Anterior cingulate cortex (tissue), 58 donors: ENCODE measurements at regions not wholly inside any gene's neighbourhood (a gene's known extent, or its start where the extent isn't known, plus 50 kb on each side); places are given as distances from the start of the nearest gene placed in this dataset.

Experiments
- DNase-seq, 58 donors: peaks; one replicate each; lab custom pipeline; 2025; lab: John Stamatoyannopoulos, UW

DNA sequence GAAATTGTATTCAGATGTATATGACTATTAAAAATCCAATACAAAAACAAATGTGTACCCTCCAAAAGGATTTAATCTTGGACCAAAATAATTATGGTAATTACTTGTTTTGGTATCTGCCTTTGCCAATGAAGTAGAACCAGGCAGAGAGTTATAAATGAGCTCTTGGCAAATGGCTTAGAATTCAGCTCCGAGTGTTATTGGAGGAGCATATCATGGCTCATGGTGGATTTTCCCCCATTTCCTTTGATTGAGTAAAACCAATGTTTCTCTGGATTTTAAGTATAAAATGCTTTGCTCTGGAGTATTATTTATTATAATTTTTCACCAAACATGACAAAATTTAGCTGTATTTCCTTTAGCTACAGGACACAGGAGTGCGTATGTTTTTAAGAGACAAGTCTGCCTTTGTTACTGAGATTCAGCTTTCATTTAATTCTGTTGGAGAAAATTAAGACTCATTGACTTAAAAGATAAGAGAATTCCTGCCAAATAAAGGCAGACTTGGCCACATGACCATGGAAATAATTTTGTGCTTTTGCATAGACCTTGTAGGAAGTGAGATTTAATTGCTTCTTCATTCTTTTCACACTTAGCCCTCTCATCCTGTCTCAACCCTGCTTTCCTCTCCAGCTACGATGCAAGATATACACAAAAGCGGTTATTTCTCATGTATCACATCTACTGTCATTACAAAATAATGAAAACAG lies 281.0 kb upstream of the SOX11 start:
- DNase-seq, result no peak

DNA sequence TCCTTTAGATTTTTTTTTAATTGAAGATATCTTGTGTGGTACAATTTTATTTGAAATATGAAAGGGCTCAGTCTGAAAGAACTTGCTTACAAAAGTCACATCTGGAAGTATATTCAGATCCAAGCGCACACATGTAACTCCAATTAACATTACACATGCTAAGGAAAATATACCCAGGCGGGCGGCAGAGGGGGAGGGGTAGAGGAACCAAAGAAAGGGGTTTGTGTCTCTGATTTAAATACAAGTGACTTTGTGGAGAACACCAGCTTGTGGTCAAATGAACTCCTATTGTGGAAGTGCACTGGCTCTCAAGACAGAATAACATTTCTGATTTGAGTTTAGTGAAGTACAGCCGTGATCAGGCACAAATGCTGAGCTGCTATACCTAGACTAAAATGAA lies 280.2 kb upstream of the SOX11 start:
- DNase-seq, result no peak

DNA sequence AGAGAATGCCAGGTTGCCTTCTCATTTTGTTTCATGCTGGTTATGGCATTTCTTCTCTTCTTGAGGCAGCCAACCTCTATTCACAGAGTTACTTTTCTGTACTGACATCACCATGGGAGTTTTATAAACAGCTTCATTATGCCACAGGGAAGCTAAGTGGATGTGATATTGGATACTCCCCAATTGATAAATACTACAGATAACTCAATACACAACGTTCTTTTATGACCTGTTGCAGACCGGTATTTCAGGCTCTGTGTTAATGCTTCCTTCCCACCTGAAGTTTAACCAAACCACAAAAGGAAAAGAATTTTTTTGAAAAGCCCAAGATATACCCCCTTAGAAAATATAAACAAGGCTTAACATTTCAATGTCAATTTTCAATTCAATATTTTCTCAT lies 258.3 kb upstream of the SOX11 start:
- DNase-seq, result no peak

DNA sequence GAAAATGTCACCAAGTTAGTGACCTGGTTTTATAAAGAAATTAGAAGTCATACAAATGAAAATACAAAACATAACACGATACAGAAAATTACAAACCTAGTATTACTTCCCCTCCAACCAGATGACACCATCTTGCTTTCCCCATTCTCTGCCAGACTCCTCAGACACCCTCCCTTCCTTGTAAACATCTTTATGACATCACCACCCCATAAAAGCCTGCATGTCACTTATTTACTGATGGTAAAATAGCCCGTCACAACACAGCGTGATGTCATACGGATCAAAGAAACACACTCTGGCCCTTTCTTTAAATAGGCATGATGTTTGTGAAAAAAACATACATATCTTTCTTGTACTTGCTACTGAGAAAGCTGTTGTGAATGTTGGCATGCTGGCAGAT lies 254.8 kb upstream of the SOX11 start:
- DNase-seq, result no peak

DNA sequence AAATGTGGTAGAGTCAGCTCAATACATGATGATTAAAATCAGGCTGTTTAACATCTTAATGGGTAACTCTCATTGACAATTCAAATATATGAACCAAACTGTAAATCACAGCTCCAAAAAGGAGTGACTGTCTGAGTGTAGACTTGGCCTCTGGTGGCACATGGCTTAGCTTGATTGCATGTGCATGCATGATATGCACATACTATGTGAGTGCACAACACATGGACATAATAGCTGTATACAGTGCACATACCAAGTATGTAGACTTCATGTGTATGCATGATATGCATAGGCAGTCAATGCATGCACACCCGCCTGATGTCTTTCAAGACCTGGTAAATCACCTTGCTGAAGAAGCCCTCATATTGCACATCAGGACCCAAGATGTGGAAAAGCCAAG lies 252.0 kb upstream of the SOX11 start:
- no peak for DNase-seq

DNA sequence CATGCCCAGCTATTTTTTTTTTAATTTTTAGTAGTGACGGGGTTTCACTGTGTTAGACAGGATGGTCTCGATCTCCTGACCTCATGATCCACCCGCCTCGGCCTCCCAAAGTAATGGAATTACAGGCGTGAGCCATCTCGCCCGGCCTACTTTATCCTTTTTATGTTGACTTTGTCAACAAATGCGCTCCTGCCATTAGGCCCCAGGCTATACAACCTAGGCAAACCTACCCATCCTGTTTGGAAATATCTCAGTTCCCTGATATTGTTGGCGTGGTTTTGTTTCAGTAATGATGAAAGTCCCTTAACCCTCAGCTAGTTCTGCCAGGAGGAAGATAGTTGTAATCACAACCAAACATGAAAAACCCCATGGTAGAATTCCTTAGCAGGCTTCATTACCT lies 249.4 kb upstream of the SOX11 start:
- DNase-seq, result no peak

DNA sequence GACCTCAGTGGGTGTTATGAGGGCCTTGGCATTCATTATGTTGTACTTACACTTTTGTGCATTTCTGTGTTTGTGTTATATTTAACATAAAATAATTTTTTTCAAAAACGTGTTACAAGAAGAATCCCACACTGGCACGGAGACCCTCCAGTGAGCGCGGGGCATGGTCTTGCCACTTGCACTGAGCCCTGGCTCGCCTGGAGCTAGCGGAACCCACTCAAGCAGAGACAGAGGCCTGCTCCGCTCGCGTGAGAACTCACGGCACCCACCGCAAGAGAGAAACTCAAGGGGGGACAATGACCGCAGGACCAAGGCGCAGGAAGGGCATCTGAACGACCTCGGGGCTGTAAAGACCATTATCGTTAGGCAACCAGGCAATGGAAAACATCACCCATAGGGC lies 248.0 kb upstream of the SOX11 start:
- DNase-seq, result no peak

DNA sequence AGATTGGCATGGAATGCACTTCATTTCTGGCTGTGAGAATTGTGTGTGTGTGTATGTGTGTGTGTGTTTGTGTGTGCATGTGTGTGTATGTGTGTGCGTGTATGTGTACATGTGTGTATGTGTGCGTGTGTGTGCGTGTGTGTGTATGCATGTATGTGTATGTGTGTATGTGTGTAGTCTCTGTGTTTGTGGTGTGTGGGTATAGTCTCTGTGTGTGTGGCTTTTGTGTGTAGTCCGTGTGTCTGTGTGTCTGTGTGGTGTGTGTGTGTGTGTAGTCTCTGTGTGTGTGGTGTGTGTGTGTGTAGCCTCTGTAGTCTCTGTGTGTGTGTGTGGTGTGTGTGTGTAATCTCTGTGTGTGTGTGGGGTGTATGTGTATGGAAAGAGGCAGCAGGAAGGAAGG lies 247.3 kb upstream of the SOX11 start:
- DNase-seq, result no peak

DNA sequence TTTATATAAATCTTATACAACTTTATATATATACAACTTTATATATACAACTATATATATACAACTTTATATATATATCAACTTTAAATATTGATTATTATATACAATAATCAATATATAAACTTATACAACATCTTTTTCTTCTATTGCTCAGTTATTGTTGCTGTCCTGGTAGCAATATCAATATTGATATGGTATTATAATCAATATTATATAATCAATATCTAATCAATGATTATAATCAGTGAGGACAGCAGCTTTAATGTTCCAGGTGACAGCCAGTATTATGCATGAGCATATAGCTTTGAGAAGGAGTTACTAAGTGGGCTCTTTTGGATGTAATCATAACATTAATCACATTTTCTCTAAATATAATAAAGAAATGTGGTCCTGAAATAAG lies 242.3 kb upstream of the SOX11 start:
- no peak for DNase-seq

DNA sequence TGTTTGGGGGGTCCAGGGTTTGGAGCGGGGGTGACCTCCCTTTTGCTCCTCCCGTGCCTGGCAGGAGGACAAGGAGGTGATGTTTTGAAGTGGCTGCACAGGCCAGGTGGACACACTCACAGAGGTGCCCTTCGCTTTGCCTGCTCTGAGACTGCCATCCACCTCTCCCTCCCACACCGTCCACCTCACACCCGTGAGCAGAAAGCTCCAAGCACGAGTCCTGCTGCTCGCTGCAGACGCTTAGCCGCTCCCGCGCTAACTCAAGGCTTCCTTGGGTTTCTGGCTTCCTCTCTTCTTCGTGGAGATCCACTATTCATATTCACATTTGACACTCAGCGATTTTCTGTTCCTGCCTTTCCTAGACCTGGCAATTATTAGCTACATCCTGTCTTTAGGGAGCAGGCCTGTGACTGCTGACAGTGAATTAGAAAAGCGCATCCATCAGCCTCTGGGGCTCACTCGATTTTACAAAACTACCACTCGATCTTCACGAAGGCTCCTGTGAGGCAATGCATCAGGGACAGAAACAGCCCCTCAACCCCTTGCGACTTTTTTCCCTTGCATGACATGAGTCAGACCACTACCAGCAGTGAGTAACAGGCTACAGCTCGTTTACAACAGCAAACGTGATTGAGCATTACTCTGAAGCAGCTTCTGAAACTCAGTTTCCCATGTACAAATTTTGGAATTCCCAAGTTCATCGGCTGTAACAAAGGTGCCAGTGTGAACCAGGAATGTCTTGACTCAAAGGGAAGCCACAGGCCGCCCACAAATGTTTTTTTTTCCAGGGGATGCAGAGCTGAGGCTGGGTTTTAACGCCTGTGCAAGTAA lies 238.7 kb upstream of the SOX11 start:
- DNase-seq, result no peak

DNA sequence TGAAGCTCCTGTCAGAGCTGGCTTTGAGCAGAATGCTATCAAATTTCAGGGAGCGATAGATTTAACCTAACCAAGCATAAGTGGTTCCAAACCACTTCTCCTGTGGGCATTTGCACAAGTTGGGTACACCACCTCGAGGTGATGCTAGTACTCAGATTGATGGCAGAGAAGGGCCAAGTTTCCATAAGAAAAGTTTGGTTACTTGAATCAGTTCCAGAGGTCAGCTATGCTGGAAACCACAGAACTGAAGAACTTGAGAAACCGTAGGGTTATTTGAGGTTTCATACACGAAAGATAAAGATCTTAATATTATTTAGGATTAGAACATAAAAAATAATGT lies 238.2 kb upstream of the SOX11 start:
- DNase-seq, result no peak

DNA sequence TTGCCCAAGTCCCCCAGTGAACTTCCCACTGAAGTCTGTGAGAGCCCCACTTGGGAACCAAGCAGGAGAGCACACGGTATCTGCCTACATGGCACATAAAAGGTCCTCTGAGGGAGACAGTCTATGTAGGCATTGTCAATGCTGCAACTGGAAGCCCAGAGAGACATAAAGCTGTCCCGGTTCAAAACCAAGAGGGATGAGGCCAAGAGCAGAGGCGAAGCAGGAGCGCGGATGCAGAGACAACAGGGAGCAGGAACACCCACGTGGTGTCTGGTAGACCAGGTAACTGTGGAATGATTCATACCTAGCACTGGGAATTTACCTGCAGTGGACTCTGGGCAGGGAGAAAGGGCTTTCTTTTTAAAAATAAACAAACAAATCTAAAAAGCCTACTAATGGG lies 233.1 kb upstream of the SOX11 start:
- DNase-seq, result no peak

DNA sequence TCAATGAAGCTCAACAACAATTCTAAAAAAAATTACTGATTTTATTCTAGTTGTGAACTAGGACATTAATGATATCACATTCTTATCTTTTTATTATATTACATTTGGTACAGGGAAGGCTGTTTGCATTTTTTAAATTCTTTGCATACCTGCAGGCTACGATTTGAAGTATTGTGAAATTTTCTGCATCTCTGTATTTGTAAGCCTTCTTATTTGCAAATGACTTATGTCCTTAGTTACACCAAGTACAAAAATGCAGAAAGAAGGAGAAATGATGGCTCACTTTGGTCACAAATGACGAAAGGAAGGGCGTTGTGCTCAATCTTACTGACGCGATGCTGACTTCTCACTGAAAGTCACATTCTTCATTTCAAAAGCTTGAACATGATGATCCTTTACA lies 227.5 kb upstream of the SOX11 start:
- DNase-seq, result no peak

DNA sequence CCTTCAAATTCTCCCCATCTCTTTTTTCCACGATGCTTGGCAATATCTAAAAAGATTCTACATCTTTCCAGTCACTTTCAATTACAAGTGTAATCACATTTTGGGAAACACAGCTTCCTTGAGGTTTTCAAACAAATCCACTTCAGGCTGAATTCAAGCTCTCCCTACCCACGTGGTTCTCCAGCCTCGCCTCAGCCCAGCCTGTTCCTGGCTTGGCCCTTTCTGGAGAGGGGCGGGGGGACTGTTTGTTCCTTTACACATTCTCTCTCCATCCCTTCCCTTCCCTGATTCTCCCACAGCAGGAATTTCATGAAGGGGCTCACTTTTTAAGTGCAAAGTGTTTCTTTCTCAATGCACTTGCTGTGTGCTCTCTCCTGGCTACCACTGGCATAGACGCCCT lies 226.3 kb upstream of the SOX11 start:
- DNase-seq, result no peak

DNA sequence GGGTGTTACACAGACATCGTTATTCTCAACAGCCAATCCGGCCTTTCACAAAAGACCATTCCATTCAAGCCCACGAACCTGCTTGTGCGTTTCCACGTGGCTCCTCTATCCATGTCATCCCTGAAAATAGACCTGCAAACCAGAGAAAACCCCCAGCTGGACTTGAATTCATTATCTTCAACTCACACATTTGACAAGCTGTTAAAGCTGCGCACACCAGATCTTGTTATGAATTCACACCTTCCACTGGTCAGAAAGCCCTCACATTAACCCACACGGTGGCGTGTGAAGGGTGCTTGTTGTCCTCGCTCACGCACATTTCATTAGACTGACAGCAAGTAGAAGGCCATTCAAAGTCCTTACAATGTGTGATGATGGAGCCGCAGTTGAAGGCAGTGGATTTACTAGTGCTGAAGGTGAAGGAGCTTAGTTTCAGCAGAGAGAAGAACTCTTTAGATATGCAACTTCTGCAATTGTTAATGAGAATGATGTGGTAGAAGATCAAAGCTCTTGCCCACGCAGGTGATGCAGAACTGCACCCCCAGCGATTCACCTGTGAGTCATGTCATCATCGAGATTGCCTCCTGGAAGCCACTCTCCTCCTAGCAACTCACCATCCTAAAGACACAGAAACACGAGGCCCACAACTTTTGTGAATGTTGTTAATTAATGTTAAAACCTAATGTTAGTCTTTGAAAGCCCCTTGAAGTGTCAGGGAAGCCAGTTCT lies 224.8 kb upstream of the SOX11 start:
- DNase-seq, result no peak

DNA sequence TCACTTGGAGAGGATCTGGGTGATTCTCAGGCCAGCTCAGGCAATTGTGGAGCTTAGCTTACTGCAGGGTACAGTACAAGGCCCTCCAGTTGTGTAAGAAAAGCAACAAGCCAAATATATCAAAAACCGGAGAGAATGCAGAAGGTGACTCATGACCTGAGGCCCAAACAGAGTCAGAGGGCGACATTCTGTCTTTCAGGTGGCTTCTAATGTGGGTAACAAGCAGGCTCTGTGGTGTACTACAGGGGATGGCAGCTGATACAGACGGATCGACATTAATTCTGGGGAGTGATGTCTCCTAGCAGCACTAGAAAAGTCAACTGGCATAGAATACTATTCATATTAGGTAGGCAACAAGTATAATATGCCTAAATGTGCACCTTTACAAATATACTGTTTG lies 219.5 kb upstream of the SOX11 start:
- DNase-seq, result no peak

DNA sequence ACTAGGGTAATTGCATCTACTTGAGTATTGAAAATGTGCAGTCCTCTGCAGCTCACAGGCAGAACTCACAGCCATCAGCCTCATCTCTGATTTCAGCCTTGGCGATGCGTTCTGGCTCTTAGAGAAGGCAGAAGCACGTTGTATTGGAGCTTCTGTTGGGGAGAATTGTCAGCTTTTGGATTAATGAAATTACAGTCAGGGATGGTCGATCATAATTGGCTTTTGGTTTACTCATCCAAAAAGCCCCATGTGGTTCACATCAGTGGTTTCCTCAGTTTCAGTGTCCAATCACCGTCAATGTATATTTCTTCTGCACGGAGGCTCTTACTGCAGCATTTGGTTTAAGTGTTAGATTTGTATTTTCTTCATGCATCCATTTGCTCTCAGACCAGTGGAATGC lies 218.5 kb upstream of the SOX11 start:
- peak in 1 of 58 donors; percentile 1 for DNase-seq

DNA sequence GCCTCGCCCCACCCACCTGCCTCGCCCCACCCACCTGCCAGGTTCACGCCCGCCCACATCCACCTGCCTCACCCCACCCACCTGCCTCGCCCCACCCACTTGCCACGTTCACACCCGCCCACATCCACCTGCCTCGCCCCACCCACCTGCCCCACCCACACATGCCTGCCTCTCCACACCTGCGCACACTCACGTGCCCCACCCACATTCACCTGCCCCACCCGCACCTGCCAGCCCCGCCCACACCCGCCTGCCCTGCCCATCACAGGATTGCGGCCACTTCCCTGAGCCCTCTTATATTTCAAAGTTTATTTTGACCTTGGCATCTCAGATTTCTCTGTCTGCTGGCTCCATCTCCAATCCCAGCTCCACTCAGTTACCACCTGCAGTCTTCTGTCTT lies 217.5 kb upstream of the SOX11 start:
- DNase-seq, result peak in 1 of 58 donors; percentile 8

DNA sequence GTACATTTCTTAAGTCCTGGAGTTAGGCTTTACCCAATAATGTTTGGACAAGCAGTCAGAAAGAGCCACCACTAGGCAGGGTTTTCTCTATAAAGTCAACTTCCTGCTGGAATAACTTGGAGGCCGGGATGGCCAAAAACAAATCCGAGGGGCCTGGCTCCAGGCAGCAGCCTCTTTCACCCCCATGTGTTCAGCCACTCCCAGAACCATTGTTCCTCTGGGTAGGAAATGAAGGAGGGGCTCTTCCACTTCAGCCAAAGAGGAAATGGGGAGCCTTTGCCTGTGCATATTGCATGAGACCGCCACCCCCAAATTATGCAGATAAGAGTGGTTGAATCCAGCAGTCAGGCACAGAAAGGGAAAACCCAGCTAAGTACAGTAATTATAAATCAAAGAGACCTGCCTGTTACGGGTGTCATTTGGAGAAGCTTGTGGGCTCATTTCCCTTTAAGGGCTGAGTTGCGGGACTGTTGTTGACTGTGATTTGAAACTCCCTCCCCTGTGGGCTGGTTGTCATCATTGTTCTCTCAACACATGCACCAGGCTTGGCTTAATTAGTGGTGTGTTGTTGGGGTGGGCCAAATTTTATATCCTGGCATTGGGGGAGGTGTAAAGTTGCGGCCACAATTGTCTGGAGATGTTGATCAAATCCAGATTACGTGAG lies 212.8 kb upstream of the SOX11 start:
- no peak for DNase-seq

DNA sequence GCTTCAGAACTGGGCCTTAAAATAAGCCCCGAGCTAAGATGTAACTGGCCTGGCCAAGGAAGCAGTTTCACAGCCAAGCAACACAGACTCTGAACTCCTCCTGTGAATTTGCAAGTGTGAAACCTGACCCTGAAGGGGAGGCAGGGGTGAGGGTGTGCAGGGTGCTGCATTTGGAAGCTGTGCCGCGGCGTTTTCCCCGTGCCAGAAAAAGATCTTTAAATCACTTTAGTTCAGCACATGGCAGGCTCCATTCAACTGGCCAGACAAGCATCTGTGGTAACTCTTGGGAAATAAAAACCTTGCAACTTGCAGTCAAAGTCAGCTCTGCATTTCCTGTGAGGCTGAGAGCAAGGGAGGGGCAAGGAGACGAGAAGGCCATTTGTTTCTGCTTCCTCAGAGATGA lies 209.3 kb upstream of the SOX11 start:
- no peak for DNase-seq

DNA sequence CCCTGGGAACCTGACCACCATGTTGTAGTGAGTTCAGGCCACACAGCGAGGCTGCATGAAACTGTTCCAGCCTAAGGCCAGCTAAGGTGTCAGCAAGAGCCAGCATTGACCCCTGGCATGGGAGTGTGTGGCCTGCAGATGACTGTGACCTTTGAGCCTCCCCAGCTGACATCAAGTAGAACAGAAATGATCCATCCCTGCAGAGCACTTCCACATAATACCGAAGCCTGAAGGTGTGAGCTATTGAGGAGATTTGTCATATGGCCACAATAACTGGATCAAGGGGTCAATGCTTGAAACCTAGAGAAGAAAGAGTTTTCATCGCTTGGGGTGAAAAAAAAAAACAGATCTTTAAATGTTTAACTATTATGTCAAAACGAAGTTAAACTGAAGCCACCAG lies 207.3 kb upstream of the SOX11 start:
- DNase-seq, result no peak
